ENCODE measurements at regions not wholly inside any gene's neighbourhood (a gene's known extent, or its start where the extent isn't known, plus 50 kb on each side); places are given as distances from the start of the nearest gene placed in this dataset.
"Not testable (repeated sequence)": the region's sequence is repeated elsewhere in the genome, so short reads cannot be mapped to it uniquely, and the experiment has no call there.

DNA sequence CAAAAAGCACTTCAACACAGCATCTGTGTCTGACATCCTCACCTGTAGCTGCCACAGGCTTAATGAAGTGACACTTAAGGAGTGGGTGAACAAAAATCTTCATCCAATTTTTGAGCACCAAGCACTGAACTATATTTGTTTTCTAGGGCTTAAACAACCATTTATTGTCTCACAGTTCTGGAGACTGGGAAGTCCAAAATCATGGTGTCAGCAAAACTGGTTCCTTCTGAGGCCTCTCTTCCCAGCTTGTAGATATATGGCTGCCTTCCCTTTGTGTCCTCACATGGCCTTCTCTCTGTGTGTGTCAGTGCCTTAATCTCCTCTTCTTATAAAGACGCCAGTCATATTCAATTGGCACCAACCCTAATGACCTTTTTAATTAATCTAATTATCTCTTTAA, 189.2 kb upstream of the CLNK start:
- Histone ChIP-seq H3K27ac (no peak overlapping the region), H3K4me3 (no peak overlapping the region)

DNA sequence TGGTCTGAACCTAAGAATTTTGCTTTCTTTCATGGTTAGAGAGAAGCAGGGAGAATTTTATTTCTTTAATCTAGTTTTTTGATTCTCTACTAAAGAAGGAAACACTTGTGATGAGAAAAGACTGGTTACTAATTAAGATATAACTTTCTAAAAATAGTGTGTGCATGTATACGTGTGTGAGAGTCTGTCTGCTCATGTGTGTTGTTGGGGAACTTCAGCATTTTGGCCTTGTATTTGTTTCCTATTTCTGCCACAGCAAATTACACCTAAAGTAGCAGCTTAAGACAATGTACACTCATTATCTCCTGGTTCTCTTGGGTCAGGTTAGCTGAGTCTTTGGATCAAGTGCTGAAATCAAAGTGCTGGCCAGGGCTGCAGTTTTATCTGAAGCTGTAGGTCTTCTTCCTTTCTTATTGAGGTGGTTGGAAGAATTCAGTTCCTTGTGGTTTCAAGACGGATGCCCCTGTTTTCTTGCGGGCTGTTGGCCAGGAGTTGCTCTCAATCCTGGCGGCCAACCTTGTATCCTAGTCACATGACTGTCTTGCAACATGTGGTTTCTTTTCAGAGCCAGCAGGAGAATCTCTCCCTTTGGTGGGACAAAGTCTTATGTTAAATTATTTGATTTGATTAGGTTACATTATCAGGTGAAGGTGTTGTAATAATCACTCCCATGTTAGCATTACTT, 188.4 kb upstream of the CLNK start:
- Histone ChIP-seq H3K4me3 (no peak overlapping the region), H3K27ac (no peak overlapping the region)

DNA sequence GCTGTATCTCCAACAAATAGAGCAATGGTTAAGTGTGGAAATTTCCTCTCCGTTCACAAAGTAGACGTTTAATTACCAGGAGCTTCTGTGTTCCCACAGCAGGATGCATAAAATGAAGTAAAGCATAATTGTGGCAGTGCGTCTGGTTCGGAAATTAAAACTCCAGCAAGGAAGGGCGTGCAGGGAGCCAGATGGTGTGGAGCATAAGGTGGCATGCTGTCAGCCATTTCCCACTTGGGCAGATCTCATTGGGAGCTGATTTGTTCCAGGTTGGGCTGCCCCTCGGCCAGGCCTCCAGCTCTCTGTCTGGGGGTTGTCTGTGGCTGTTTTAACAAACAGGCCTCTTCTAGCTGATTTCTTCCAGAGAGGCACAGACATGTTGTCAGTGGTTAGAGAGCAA, 182.1 kb upstream of the CLNK start:
- H3K4me3 ChIP-seq, result no peak overlapping the region
- H3K27ac ChIP-seq, result no peak overlapping the region

- Histone ChIP-seq H3K4me3 (no peak overlapping the region), H3K27ac (no peak overlapping the region)
These were observed 176.5 kb upstream of the CLNK start for GRCh38 chr4:10861036-10861435.

GRCh38 chr4:10856271-10856782, 171.8 kb upstream of the CLNK start:
- no peak overlapping the region for H3K4me3 ChIP-seq
- no peak overlapping the region for H3K27ac ChIP-seq

DNA sequence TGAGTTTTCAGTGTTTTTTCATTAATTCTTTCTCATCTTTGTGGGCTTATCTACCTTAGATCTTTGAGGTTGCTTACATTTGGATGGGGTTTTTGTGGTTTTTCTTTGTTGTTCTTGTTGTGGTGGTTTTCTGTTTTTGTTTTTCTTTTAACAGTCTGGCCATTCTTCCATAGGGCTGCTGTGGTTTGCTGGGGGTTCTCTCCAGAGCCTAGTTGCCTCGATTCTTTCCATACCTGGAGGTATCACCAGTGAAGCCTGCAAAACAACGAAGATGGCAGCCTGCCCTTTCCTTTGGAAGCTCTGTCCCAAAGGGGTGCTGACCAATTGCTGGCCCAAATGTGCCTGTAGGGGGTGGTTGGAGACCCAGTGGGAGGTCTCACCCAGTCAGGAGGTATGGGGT, 168.6 kb upstream of the CLNK start:
- Histone ChIP-seq H3K4me3 (no peak overlapping the region), H3K27ac (no peak overlapping the region)

DNA sequence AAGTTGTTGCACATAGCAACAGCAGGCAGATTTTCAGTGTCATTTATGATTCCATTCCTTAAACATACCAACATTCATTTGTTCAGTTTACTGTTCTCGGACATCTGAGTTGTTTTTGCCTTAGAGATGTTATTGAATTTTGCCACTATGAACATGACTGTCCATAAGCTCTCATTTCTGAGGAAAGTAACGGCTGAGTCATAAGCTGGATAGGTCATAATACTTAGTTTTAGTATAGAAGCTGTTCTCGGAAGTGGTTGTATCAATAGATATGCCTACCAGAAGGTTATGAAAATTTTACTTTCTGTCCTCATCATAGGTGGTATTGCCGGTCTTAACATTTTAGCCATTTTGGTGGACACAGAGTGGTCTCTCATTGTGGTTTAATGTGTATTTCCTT, 157.1 kb upstream of the CLNK start:
- H3K4me3 ChIP-seq, result no peak overlapping the region

DNA sequence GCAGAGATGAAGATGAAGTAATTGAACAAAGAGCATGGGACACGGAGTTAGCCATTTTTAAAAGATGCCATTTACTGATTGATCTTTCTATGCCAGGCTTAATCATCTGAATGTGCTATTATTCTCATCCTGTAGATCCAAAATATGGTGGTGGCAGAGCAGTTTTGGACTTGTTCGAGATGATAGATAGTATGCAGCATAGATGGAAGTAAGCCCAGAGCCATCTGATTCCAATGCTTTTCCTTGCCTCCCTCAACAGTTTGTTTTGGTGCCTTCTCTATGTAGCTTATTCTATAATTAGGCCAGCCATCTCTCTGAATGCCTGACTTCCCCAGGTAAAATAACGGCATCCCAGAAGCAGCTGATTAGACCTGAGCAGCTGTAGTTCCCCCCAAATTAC, 152.6 kb upstream of the CLNK start:
- Histone ChIP-seq H3K4me3 (no peak overlapping the region), H3K27ac (no peak overlapping the region)

More for the DNA sequence above, 157.1 kb upstream of the CLNK start:
- no peak overlapping the region for H3K27ac ChIP-seq

- Histone ChIP-seq H3K27ac (no peak overlapping the region), H3K4me3 (no peak overlapping the region)
These were observed 148.4 kb upstream of the CLNK start for GRCh38 chr4:10832806-10833628.

GRCh38 chr4:10831727-10832408, 147.3 kb upstream of the CLNK start:
- H3K4me3 ChIP-seq, result no peak overlapping the region
- no peak overlapping the region for H3K27ac ChIP-seq

GRCh38 chr4:10828918-10829538, 144.5 kb upstream of the CLNK start:
- H3K27ac ChIP-seq, H3K4me3 ChIP-seq: not testable (repeated sequence)

DNA sequence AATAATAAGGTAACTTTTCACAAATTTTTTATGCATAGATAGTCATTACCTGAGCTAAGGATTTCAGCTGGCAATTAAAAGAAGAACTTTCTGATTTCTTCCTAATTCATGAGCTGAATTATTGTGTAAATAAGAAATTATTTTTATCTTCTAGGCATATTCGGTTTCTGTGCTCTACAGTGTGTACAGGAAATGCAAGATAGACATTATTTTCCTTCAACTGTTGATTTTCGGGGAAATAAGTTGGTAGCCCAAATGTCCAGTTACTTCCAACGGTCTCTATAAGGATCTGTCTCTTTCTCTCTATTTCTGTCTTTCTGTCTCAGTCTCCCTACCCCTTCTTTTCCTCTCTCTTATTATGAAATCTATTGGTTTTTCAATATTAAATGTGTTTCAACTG, 137.3 kb upstream of the CLNK start:
- Histone ChIP-seq H3K4me3 (no peak overlapping the region), H3K27ac (no peak overlapping the region)

DNA sequence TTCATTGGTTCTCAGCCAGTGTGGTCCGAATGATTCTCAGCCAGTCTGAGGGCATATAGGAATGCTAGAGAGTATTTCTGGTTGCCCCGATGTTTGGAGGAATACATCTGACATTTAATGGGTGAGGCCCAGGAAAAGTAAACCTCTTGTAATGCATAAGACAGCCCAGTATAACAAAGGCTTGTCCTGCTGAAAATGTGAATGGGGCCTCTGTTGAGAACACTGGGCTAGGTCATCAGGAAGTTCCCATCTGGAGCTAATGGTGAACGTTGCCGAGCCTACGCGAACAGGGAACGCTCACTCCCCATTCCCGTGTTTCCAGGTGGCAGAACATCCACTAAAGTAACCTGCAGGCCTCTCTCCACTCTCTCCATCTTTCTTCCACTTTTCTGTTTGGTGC, 132.0 kb upstream of the CLNK start:
- H3K4me3 ChIP-seq, result no peak overlapping the region
- H3K27ac ChIP-seq, result no peak overlapping the region

DNA sequence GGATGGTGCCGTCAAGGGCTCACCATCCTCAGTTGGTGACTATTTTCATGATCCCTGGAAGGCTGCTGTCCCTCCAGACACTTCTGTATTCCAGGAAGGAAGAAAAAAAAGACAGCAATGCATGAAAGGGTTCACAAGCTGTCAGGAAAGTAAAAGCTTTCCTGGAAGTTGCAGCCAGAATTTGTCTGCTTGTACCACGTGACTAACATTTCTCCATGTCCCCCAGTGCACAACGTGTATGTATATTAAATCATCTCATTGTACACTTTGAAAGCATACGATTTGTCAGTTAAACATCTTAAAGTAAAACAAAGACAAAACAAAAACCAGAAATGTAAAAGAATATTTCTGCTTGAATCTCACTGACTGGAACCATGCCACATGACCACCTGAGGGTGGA, 127.4 kb upstream of the CLNK start:
- Histone ChIP-seq H3K27ac (no peak overlapping the region), H3K4me3 (no peak overlapping the region)

DNA sequence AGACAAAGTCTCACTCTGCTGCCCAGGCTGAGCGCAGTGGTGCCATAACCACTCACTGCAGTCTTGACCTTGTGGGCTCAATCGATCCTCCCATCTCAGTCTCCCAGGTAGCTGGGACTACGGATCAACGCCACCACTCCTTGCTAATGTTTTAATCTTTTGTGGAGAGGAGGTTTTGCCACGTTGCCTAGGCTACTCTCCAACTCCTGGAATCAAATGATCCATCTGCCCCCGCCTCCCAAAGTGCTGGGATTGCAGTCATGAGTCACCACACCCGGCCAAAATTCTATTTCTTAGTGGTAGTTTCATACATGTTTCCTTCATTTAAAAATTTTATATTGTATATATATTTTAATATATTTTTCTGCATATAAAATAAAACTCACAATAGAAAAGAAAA, 125.8 kb upstream of the CLNK start:
- Histone ChIP-seq H3K27ac (no peak overlapping the region), H3K4me3 (no peak overlapping the region)

DNA sequence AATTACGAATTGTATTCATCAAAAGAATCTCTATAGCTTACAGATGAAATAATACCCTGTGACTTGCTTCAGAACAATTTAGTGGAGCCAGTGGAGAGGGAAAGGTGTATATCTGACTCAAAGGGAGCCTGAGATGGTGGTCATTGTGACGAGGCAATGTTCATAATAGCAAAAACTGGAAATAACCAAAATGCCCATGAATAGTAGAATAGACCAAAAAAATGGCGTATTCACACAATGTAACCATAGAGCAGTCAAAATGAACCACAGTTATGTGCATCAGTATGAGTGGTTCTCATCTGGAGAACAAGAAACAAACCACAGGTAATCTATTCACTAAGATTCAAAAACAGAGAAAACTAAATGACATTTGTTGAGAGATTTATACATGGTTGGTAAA, 125.3 kb upstream of the CLNK start:
- H3K27ac ChIP-seq, result no peak overlapping the region
- no peak overlapping the region for H3K4me3 ChIP-seq

GRCh38 chr4:10808591-10808990, 124.0 kb upstream of the CLNK start:
- Histone ChIP-seq H3K4me3 (no peak overlapping the region), H3K27ac (no peak overlapping the region)

GRCh38 chr4:10806953-10807645, 122.5 kb upstream of the CLNK start:
- no peak overlapping the region for H3K4me3 ChIP-seq
- no peak overlapping the region for H3K27ac ChIP-seq

DNA sequence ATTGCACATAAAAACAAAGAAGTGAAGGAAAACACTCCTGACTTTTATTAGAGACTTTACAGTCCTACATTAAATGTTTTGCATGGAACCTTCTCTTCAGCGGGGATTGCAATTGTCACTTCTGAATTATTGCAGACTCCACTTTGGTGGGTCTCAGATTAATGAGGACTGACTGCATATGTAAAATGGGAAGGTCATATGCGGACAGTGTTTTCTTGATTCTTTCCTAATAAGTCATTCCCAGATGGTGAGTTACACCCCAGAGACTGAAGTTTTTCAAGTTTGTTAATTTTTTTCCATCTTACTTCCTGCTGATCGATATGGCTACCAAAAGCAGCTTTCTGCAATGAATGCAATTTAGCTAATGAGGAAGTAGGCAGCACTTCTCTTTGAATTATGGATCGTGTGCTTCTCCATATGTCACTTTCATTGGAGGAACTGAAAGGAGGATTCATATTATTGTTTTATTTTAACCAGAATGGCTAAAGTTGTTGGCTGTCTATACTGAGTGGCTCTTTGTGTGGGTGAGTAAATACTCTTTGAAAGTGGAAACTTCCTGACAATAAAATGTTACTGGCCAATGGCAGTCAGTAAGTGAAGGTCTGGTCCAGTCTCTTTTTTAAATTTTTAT, 119.3 kb upstream of the CLNK start:
- Histone ChIP-seq H3K27ac (no peak overlapping the region), H3K4me3 (no peak overlapping the region)

All from skin epidermis (tissue), 12 donors.